ENCODE measurements at regions not wholly inside any gene's neighbourhood (a gene's known extent, or its start where the extent isn't known, plus 50 kb on each side); places are given as distances from the start of the nearest gene placed in this dataset.
"Not testable (repeated sequence)": the region's sequence is repeated elsewhere in the genome, so short reads cannot be mapped to it uniquely, and the experiment has no call there.

GRCh38 chr10:118968482-118968881 lies 61.0 kb upstream of the NANOS1 start:
- H3K36me3 ChIP-seq (ENCODE audit: control insufficient read depth, insufficient read depth, low read length), result no peaks in the 10 kb centered on the region
- H3K4me3 ChIP-seq (ENCODE audit: low read depth, low read length), result no peak overlapping the region
- H3K27me3 ChIP-seq (ENCODE audit: control insufficient read depth, insufficient read depth, low read length), result no peaks in the 10 kb centered on the region
- no peak overlapping the region for H3K9ac ChIP-seq (ENCODE audit: low read depth, low read length)
- no peaks in the 10 kb centered on the region for H3K4me1 ChIP-seq (ENCODE audit: control insufficient read depth, insufficient read depth, low read length)
- H3K9me3 ChIP-seq (ENCODE audit: control insufficient read depth, insufficient read depth, low read length), result no peaks in the 10 kb centered on the region
- H3K27ac ChIP-seq (ENCODE audit: low read depth, low read length), result no peak overlapping the region

- no peak overlapping the region for H3K4me3 ChIP-seq (ENCODE audit: low read depth, low read length)
- no peaks in the 10 kb centered on the region for H3K4me1 ChIP-seq (ENCODE audit: control insufficient read depth, insufficient read depth, low read length)
- H3K9me3 ChIP-seq (ENCODE audit: control insufficient read depth, insufficient read depth, low read length), result no peaks in the 10 kb centered on the region
- H3K27ac ChIP-seq (ENCODE audit: low read depth, low read length), result no peak overlapping the region
- H3K9ac ChIP-seq (ENCODE audit: low read depth, low read length), result no peak overlapping the region
- no peaks in the 10 kb centered on the region for H3K36me3 ChIP-seq (ENCODE audit: control insufficient read depth, insufficient read depth, low read length)
- no peaks in the 10 kb centered on the region for H3K27me3 ChIP-seq (ENCODE audit: control insufficient read depth, insufficient read depth, low read length)
Observed at GRCh38 chr10:118969014-118969413, 60.5 kb upstream of the NANOS1 start.

GRCh38 chr10:118970770-118971169 lies 58.7 kb upstream of the NANOS1 start:
- Histone ChIP-seq H3K27ac (ENCODE audit: low read depth, low read length) (no peak overlapping the region), H3K4me3 (ENCODE audit: low read depth, low read length) (no peak overlapping the region), H3K36me3 (ENCODE audit: control insufficient read depth, insufficient read depth, low read length) (no peaks in the 10 kb centered on the region), H3K27me3 (ENCODE audit: control insufficient read depth, insufficient read depth, low read length) (no peaks in the 10 kb centered on the region), H3K4me1 (ENCODE audit: control insufficient read depth, insufficient read depth, low read length) (no peaks in the 10 kb centered on the region), H3K9ac (ENCODE audit: low read depth, low read length) (no peak overlapping the region), H3K9me3 (ENCODE audit: control insufficient read depth, insufficient read depth, low read length) (no peaks in the 10 kb centered on the region)

DNA sequence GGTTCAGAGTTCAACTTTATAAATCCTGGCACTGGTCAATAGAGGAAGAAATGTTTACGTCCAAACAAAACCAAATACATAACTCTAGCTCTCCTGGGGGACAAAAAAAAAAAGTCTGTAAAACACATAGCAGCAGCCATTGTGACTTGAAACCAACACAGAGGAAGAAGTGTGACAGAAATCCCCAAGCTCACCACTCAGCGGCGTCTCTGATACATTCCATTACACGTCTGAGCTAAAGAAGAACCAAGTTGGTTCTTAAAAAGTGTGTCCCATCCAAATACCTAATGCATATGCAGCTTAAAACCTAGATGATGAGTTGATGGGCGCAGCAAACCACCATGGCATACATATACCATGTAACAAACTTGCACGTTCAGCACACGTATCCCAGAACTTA lies 58.3 kb upstream of the NANOS1 start:
- H3K9me3 ChIP-seq (ENCODE audit: control insufficient read depth, insufficient read depth, low read length), result no peaks in the 10 kb centered on the region
- H3K36me3 ChIP-seq (ENCODE audit: control insufficient read depth, insufficient read depth, low read length), result no peaks in the 10 kb centered on the region
- no peaks in the 10 kb centered on the region for H3K4me1 ChIP-seq (ENCODE audit: control insufficient read depth, insufficient read depth, low read length)
- no peak overlapping the region for H3K4me3 ChIP-seq (ENCODE audit: low read depth, low read length)
- H3K27ac ChIP-seq (ENCODE audit: low read depth, low read length), result no peak overlapping the region
- no peaks in the 10 kb centered on the region for H3K27me3 ChIP-seq (ENCODE audit: control insufficient read depth, insufficient read depth, low read length)
- H3K9ac ChIP-seq (ENCODE audit: low read depth, low read length), result no peak overlapping the region

DNA sequence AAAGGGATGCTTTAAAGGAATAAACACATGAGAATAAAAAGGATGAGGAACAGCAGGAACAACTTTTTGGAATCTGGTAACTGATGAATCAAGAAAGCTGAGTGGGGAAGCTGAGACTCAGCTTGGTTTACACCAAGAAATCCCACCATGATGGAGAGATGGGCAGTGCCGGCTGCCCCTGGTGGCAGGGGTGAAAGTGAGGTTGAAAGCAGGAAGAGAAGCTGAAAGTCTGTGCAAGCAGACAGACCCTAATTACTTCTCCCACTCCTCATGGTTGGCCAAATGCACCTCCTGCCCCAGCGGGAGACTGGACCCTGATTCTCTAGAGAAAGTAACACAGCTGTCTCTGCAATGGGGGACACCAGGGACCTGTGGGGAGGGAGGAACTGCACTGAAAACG lies 57.6 kb upstream of the NANOS1 start:
- Histone ChIP-seq H3K27me3 (ENCODE audit: control insufficient read depth, insufficient read depth, low read length) (no peaks in the 10 kb centered on the region), H3K27ac (ENCODE audit: low read depth, low read length) (no peak overlapping the region), H3K36me3 (ENCODE audit: control insufficient read depth, insufficient read depth, low read length) (no peaks in the 10 kb centered on the region), H3K4me3 (ENCODE audit: low read depth, low read length) (no peak overlapping the region), H3K9ac (ENCODE audit: low read depth, low read length) (no peak overlapping the region), H3K4me1 (ENCODE audit: control insufficient read depth, insufficient read depth, low read length) (no peaks in the 10 kb centered on the region), H3K9me3 (ENCODE audit: control insufficient read depth, insufficient read depth, low read length) (no peaks in the 10 kb centered on the region)

DNA sequence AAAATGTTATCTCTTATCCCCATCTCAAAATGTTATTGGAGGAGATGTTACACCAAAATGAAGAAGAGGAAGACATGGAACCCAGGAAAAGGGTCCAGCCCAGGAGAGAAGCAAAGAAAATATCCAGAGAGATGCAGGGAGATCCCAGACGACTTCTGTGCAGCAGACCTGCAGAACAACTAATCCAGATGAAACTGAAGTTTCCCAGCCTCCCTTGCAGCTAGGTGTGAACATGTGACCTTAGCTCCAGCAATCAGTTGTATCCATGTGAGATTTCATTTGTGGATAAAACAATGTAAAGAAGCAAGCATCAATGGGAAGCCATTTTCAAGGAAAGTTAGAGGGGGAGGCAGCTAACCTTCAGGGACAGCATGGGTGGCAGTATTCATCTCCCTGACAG lies 55.8 kb upstream of the NANOS1 start:
- Histone ChIP-seq H3K27me3 (ENCODE audit: control insufficient read depth, insufficient read depth, low read length) (no peaks in the 10 kb centered on the region), H3K9ac (ENCODE audit: low read depth, low read length) (no peak overlapping the region), H3K36me3 (ENCODE audit: control insufficient read depth, insufficient read depth, low read length) (no peaks in the 10 kb centered on the region), H3K4me3 (ENCODE audit: low read depth, low read length) (no peak overlapping the region), H3K9me3 (ENCODE audit: control insufficient read depth, insufficient read depth, low read length) (no peaks in the 10 kb centered on the region), H3K4me1 (ENCODE audit: control insufficient read depth, insufficient read depth, low read length) (no peaks in the 10 kb centered on the region), H3K27ac (ENCODE audit: low read depth, low read length) (no peak overlapping the region)

DNA sequence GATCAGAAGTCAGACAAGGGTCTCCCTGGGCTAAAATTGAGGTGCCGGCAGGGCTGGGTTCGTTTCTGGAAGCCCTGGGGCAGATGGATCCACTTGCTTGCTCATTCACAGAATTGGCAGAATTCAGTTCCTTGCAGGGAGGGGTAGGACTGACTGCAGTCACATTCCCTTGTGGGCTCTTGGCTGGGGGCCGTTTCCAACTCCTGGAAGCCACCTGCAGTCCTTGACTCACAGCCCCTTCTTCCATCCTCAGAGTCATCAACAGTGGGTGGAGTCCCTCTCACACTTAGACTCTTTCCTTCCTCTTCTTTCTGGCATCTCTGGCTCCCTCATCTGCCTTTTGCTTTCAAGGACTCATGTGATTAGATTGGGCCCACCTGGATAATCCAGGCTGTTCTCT lies 54.6 kb upstream of the NANOS1 start:
- Histone ChIP-seq H3K27ac (ENCODE audit: low read depth, low read length) (no peak overlapping the region), H3K9ac (ENCODE audit: low read depth, low read length) (no peak overlapping the region), H3K36me3 (ENCODE audit: control insufficient read depth, insufficient read depth, low read length) (no peaks in the 10 kb centered on the region), H3K9me3 (ENCODE audit: control insufficient read depth, insufficient read depth, low read length) (no peaks in the 10 kb centered on the region), H3K4me1 (ENCODE audit: control insufficient read depth, insufficient read depth, low read length) (no peaks in the 10 kb centered on the region), H3K4me3 (ENCODE audit: low read depth, low read length) (no peak overlapping the region), H3K27me3 (ENCODE audit: control insufficient read depth, insufficient read depth, low read length) (no peaks in the 10 kb centered on the region)

DNA sequence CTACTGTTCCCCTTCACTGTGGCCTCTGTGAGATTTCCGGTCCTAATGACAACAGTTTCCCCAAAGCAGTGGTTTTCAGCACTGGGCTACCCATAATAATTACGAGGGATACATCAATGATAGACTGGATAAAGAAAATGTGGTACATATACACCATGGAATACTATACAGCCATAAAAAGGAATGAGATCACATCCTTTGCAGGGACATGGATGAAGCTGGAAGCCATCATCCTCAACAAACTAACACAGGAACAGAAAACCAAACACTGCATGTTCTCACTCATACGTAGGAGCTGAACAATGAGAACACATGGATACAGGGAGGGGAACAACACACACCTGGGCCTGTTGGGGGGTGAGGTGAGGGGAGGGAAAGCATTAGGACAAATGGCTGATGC lies 53.3 kb upstream of the NANOS1 start:
- not testable (repeated sequence) for H3K4me3 ChIP-seq (ENCODE audit: low read depth, low read length); H3K36me3 ChIP-seq (ENCODE audit: control insufficient read depth, insufficient read depth, low read length); H3K9me3 ChIP-seq (ENCODE audit: control insufficient read depth, insufficient read depth, low read length); H3K27me3 ChIP-seq (ENCODE audit: control insufficient read depth, insufficient read depth, low read length); H3K9ac ChIP-seq (ENCODE audit: low read depth, low read length); H3K4me1 ChIP-seq (ENCODE audit: control insufficient read depth, insufficient read depth, low read length); H3K27ac ChIP-seq (ENCODE audit: low read depth, low read length)

- no peak overlapping the region for H3K9ac ChIP-seq (ENCODE audit: low read depth, low read length)
- no peaks in the 10 kb centered on the region for H3K27me3 ChIP-seq (ENCODE audit: control insufficient read depth, insufficient read depth, low read length)
- H3K9me3 ChIP-seq (ENCODE audit: control insufficient read depth, insufficient read depth, low read length), result no peaks in the 10 kb centered on the region
- H3K36me3 ChIP-seq (ENCODE audit: control insufficient read depth, insufficient read depth, low read length), result no peaks in the 10 kb centered on the region
- no peak overlapping the region for H3K4me3 ChIP-seq (ENCODE audit: low read depth, low read length)
- H3K27ac ChIP-seq (ENCODE audit: low read depth, low read length), result no peak overlapping the region
- H3K4me1 ChIP-seq (ENCODE audit: control insufficient read depth, insufficient read depth, low read length), result no peaks in the 10 kb centered on the region
Observed at GRCh38 chr10:118977022-118977599, 52.4 kb upstream of the NANOS1 start.

GRCh38 chr10:118977835-118978234 lies 51.7 kb upstream of the NANOS1 start:
- H3K27ac ChIP-seq (ENCODE audit: low read depth, low read length), result no peak overlapping the region
- no peaks in the 10 kb centered on the region for H3K36me3 ChIP-seq (ENCODE audit: control insufficient read depth, insufficient read depth, low read length)
- H3K27me3 ChIP-seq (ENCODE audit: control insufficient read depth, insufficient read depth, low read length), result no peaks in the 10 kb centered on the region
- no peaks in the 10 kb centered on the region for H3K9me3 ChIP-seq (ENCODE audit: control insufficient read depth, insufficient read depth, low read length)
- H3K4me3 ChIP-seq (ENCODE audit: low read depth, low read length), result no peak overlapping the region
- H3K4me1 ChIP-seq (ENCODE audit: control insufficient read depth, insufficient read depth, low read length), result no peaks in the 10 kb centered on the region
- H3K9ac ChIP-seq (ENCODE audit: low read depth, low read length), result no peak overlapping the region

- no peak overlapping the region for H3K9ac ChIP-seq (ENCODE audit: low read depth, low read length)
- H3K4me1 ChIP-seq (ENCODE audit: control insufficient read depth, insufficient read depth, low read length), result no peaks in the 10 kb centered on the region
- H3K36me3 ChIP-seq (ENCODE audit: control insufficient read depth, insufficient read depth, low read length), result no peaks in the 10 kb centered on the region
- no peaks in the 10 kb centered on the region for H3K9me3 ChIP-seq (ENCODE audit: control insufficient read depth, insufficient read depth, low read length)
- H3K4me3 ChIP-seq (ENCODE audit: low read depth, low read length), result no peak overlapping the region
- no peaks in the 10 kb centered on the region for H3K27me3 ChIP-seq (ENCODE audit: control insufficient read depth, insufficient read depth, low read length)
- no peak overlapping the region for H3K27ac ChIP-seq (ENCODE audit: low read depth, low read length)
Observed at GRCh38 chr10:118978316-118978997, 51.1 kb upstream of the NANOS1 start.

Data from HUES48 (cell line).